ENCODE measurements at regions not wholly inside any gene's neighbourhood (a gene's known extent, or its start where the extent isn't known, plus 50 kb on each side); places are given as distances from the start of the nearest gene placed in this dataset.

DNA sequence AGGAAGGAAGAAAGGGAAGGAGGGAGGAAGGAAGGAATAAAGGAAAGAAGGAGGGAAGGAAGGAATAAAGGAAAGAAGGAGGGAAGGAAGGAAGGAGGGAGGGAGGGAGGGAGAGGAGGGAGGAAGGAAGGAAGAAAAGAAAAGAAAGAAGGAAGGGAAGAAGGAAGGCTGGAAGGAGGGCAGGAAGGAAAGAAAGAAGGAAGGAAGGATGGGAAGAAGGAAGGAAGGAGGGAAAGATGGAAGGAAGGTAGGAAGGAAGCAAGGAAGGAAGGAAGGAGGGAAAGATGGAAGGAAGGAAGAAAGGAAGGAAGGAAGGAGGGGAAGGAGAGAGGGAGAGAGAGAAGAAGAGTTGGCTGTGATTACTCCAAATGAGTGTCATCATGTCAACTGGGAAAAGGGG, 190.6 kb downstream of the ACKR3 start:
- intact Hi-C loops (cut with DNase I), result no loop called here
- H3K36me3 ChIP-seq, result no peaks in the 10 kb centered on the region
- H3K4me3 ChIP-seq, result no peak overlapping the region
- no peaks in the 10 kb centered on the region for H3K9me3 ChIP-seq
- no peak for ATAC-seq
- H3K27ac ChIP-seq, result no peak overlapping the region
- H3K27me3 ChIP-seq, result no peaks in the 10 kb centered on the region
- H3K4me1 ChIP-seq, result no peaks in the 10 kb centered on the region
- TF ChIP-seq, protein P1, sequence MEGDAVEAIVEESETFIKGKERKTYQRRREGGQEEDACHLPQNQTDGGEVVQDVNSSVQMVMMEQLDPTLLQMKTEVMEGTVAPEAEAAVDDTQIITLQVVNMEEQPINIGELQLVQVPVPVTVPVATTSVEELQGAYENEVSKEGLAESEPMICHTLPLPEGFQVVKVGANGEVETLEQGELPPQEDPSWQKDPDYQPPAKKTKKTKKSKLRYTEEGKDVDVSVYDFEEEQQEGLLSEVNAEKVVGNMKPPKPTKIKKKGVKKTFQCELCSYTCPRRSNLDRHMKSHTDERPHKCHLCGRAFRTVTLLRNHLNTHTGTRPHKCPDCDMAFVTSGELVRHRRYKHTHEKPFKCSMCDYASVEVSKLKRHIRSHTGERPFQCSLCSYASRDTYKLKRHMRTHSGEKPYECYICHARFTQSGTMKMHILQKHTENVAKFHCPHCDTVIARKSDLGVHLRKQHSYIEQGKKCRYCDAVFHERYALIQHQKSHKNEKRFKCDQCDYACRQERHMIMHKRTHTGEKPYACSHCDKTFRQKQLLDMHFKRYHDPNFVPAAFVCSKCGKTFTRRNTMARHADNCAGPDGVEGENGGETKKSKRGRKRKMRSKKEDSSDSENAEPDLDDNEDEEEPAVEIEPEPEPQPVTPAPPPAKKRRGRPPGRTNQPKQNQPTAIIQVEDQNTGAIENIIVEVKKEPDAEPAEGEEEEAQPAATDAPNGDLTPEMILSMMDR (IDR thresholded peaks at IDR 0.05), result no peak
- no peak for TF ChIP-seq POLR2A (IDR thresholded peaks at IDR 0.05)
- no peak for DNase-seq

- H3K27ac ChIP-seq, result no peak overlapping the region
- intact Hi-C loops (cut with DNase I), result no loop called here
- H3K27me3 ChIP-seq, result no peaks in the 10 kb centered on the region
- no peaks in the 10 kb centered on the region for H3K36me3 ChIP-seq
- DNase-seq (no peak), ATAC-seq (no peak)
- TF ChIP-seq POLR2A (IDR thresholded peaks at IDR 0.05), result no peak
- TF ChIP-seq, protein P1 (IDR thresholded peaks at IDR 0.05), result no peak
- no peaks in the 10 kb centered on the region for H3K4me1 ChIP-seq
- 93 to 96% (median 95%) methylated on average over 3 of the region's 3 CpGs for WGBS, 4 donors
- H3K4me3 ChIP-seq, result no peak overlapping the region
- H3K9me3 ChIP-seq, result no peaks in the 10 kb centered on the region
Measured at GRCh38 chr2:236761358-236761757, 191.7 kb downstream of the ACKR3 start.

DNA sequence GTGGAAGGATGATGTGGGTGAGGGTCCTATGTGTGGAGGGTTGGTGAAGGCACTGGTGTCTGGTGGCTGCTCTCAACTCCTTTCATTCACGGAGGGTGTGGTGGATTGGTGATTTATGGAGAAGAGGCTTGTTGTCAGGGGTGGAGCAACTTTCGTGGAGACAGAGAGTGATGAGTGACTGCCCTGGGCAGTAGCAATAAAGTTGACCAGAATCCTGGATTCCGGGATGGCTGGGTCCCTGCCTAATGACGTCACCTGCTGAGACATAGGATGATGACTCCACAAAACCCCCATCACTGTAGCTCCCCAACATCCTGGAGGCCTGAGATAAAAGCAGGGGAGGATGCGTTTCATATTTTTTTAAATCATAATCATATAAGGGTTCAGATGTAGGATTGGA, 193.0 kb downstream of the ACKR3 start:
- TF ChIP-seq, protein P1 (IDR thresholded peaks at IDR 0.05), result no peak
- no peak for TF ChIP-seq POLR2A (IDR thresholded peaks at IDR 0.05)
- ATAC-seq, result no peak
- Histone ChIP-seq H3K4me1 (no peaks in the 10 kb centered on the region), H3K4me3 (no peak overlapping the region), H3K9me3 (peaks cover 0 to 7% (median 0%) of the 10 kb centered on the region in 12 donors), H3K36me3 (no peaks in the 10 kb centered on the region), H3K27me3 (no peaks in the 10 kb centered on the region), H3K27ac (no peak overlapping the region)
- 90 to 94% (median 92%) methylated on average over 5 of the region's 5 CpGs for WGBS, 4 donors
- intact Hi-C loops (cut with DNase I), result no loop called here
- no peak for DNase-seq

DNA sequence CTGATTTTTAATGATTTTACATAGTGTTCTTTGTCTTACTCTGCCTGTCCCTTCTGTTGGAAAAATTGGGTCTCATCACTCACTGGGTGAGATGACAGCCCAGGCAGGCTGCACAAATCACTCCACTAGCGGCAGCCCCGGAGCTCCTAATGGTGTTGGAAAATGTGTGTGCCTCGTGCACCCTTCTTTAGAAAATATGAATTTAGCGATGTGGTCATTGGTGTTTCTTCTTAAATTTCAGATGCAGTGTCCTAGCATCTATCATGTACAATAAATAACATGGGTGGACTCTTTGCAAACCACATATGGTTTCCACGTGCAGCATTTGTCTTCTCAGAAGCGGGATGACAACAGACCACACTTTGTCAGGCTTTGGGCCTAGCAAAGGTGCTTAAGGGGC, 194.2 kb downstream of the ACKR3 start:
- Histone ChIP-seq H3K27ac (no peak overlapping the region), H3K27me3 (no peaks in the 10 kb centered on the region), H3K9me3 (peaks cover 0 to 7% (median 0%) of the 10 kb centered on the region in 12 donors), H3K36me3 (no peaks in the 10 kb centered on the region), H3K4me1 (no peaks in the 10 kb centered on the region), H3K4me3 (no peak overlapping the region)
- 94 to 95% (median 95%) methylated on average over 6 of the region's 6 CpGs for WGBS, 4 donors
- intact Hi-C loops (cut with DNase I), result no loop called here
- TF ChIP-seq, protein P1 (IDR thresholded peaks at IDR 0.05), result no peak
- TF ChIP-seq POLR2A (IDR thresholded peaks at IDR 0.05), result no peak
- ATAC-seq (no peak), DNase-seq (no peak)
